BLaER1 treated with 17β-estradiol and CSF1 and Interleukin-3, amounts not matched to agents 10 nM and 100 nM (cell line): ENCODE measurements at regions not wholly inside any gene's neighbourhood (a gene's known extent, or its start where the extent isn't known, plus 50 kb on each side); places are given as distances from the start of the nearest gene placed in this dataset.

Experiments used
- H3K27ac ChIP-seq, 11 experiments: shearing (Covaris generic); formaldehyde crosslinking; 2 replicates each; pipeline ENCODE4 v1.8.1; 2022
- H3K27me3 ChIP-seq, 11 experiments: shearing (Covaris generic); formaldehyde crosslinking; 2 replicates each; pipeline ENCODE4 v1.8.1; 2022
- H3K36me3 ChIP-seq, 11 experiments: shearing (Covaris generic); formaldehyde crosslinking; 2 replicates each; pipeline ENCODE4 v1.8.1; 2022
- H3K4me1 ChIP-seq, 10 experiments: shearing (Covaris generic); formaldehyde crosslinking; 2 replicates each; pipeline ENCODE4 v1.8.1; 2022
- H3K4me2 ChIP-seq, 11 experiments: shearing (Covaris generic); formaldehyde crosslinking; 2 replicates each; pipeline ENCODE4 v1.8.1; 2022
- H3K4me3 ChIP-seq, 10 experiments: shearing (Covaris generic); formaldehyde crosslinking; 2 replicates each; pipeline ENCODE4 v1.8.1; 2022
- H3K9ac ChIP-seq, 11 experiments: shearing (Covaris generic); formaldehyde crosslinking; 2 replicates each; pipeline ENCODE4 v1.8.1; 2022
- H3K9me3 ChIP-seq, 11 experiments: shearing (Covaris generic); formaldehyde crosslinking; replicated peaks in 1 of 11; 2 replicates each; pipeline ENCODE4 v1.8.1; 2022
- H4K20me1 ChIP-seq, 11 experiments: shearing (Covaris generic); formaldehyde crosslinking; 2 replicates each; pipeline ENCODE4 v1.8.1; 2022
- Cebpa-rat ChIP-seq, 11 experiments: shearing (Covaris generic); IDR thresholded peaks; 2 replicates each; pipeline ENCODE4 v1.8.1; 2022

GRCh38 chr13:74218291-74218690, 84.1 kb upstream of the KLF12 start:
- Histone ChIP-seq H3K4me2 (no peak overlapping the region), H3K4me3 (no peak overlapping the region), H3K27ac (no peak overlapping the region), H3K9ac (no peak overlapping the region), H4K20me1 (no peaks in the 10 kb centered on the region), H3K4me1 (no peaks in the 10 kb centered on the region), H3K9me3 (no peaks in the 10 kb centered on the region), H3K36me3 (no peaks in the 10 kb centered on the region), H3K27me3 (no peaks in the 10 kb centered on the region)
- no peak for TF ChIP-seq Cebpa-rat (IDR thresholded peaks at IDR 0.05)

GRCh38 chr13:74217811-74218210, 83.6 kb upstream of the KLF12 start:
- Histone ChIP-seq H3K4me1 (no peaks in the 10 kb centered on the region), H3K36me3 (no peaks in the 10 kb centered on the region), H3K27me3 (no peaks in the 10 kb centered on the region), H3K9ac (no peak overlapping the region), H3K9me3 (no peaks in the 10 kb centered on the region), H3K27ac (no peak overlapping the region), H3K4me2 (no peak overlapping the region), H3K4me3 (no peak overlapping the region), H4K20me1 (no peaks in the 10 kb centered on the region)
- TF ChIP-seq Cebpa-rat (IDR thresholded peaks at IDR 0.05) = no peak

GRCh38 chr13:74215420-74215819, 81.2 kb upstream of the KLF12 start:
- Histone ChIP-seq H3K9ac (no peak overlapping the region), H3K4me1 (no peaks in the 10 kb centered on the region), H4K20me1 (no peaks in the 10 kb centered on the region), H3K4me3 (no peak overlapping the region), H3K27me3 (no peaks in the 10 kb centered on the region), H3K36me3 (no peaks in the 10 kb centered on the region), H3K27ac (no peak overlapping the region), H3K4me2 (no peak overlapping the region), H3K9me3 (no peaks in the 10 kb centered on the region)
- no peak for TF ChIP-seq Cebpa-rat (IDR thresholded peaks at IDR 0.05)

GRCh38 chr13:74214321-74214720, 80.1 kb upstream of the KLF12 start:
- no peaks in the 10 kb centered on the region for H3K9me3 ChIP-seq
- H3K27ac ChIP-seq = no peak overlapping the region
- no peak overlapping the region for H3K4me3 ChIP-seq
- no peak overlapping the region for H3K9ac ChIP-seq
- no peaks in the 10 kb centered on the region for H3K27me3 ChIP-seq
- no peak for TF ChIP-seq Cebpa-rat (IDR thresholded peaks at IDR 0.05)
- no peaks in the 10 kb centered on the region for H3K36me3 ChIP-seq
- no peaks in the 10 kb centered on the region for H3K4me1 ChIP-seq
- H3K4me2 ChIP-seq = no peak overlapping the region
- H4K20me1 ChIP-seq = no peaks in the 10 kb centered on the region

GRCh38 chr13:74210693-74211393, 76.6 kb upstream of the KLF12 start:
- H3K4me1 ChIP-seq = no peaks in the 10 kb centered on the region
- H3K27me3 ChIP-seq = no peaks in the 10 kb centered on the region
- no peaks in the 10 kb centered on the region for H3K9me3 ChIP-seq
- H3K4me3 ChIP-seq = no peak overlapping the region
- no peaks in the 10 kb centered on the region for H4K20me1 ChIP-seq
- no peak for TF ChIP-seq Cebpa-rat (IDR thresholded peaks at IDR 0.05)
- no peak overlapping the region for H3K27ac ChIP-seq
- no peaks in the 10 kb centered on the region for H3K36me3 ChIP-seq
- peak overlapping the region in 2 of 11 experiments; percentile 7 to 14; a peak in 1 of 22 replicates for H3K4me2 ChIP-seq
- no peak overlapping the region for H3K9ac ChIP-seq

GRCh38 chr13:74206855-74207254, 72.7 kb upstream of the KLF12 start:
- H3K36me3 ChIP-seq = no peaks in the 10 kb centered on the region
- TF ChIP-seq Cebpa-rat (IDR thresholded peaks at IDR 0.05) = no peak
- no peak overlapping the region for H3K27ac ChIP-seq
- H4K20me1 ChIP-seq = no peaks in the 10 kb centered on the region
- H3K4me1 ChIP-seq = no peaks in the 10 kb centered on the region
- no peak overlapping the region for H3K4me3 ChIP-seq
- H3K9ac ChIP-seq = no peak overlapping the region
- H3K4me2 ChIP-seq = no peak overlapping the region
- no peaks in the 10 kb centered on the region for H3K9me3 ChIP-seq
- H3K27me3 ChIP-seq = no peaks in the 10 kb centered on the region

GRCh38 chr13:74206061-74206561, 71.9 kb upstream of the KLF12 start:
- no peak overlapping the region for H3K9ac ChIP-seq
- H4K20me1 ChIP-seq = no peaks in the 10 kb centered on the region
- no peak overlapping the region for H3K4me3 ChIP-seq
- H3K4me1 ChIP-seq = no peaks in the 10 kb centered on the region
- no peak overlapping the region for H3K4me2 ChIP-seq
- no peaks in the 10 kb centered on the region for H3K9me3 ChIP-seq
- H3K27ac ChIP-seq = no peak overlapping the region
- no peaks in the 10 kb centered on the region for H3K27me3 ChIP-seq
- no peak for TF ChIP-seq Cebpa-rat (IDR thresholded peaks at IDR 0.05)
- H3K36me3 ChIP-seq = no peaks in the 10 kb centered on the region

- Histone ChIP-seq H4K20me1 (no peaks in the 10 kb centered on the region), H3K9ac (no peak overlapping the region), H3K27ac (no peak overlapping the region), H3K9me3 (no peaks in the 10 kb centered on the region), H3K4me3 (no peak overlapping the region), H3K27me3 (no peaks in the 10 kb centered on the region), H3K4me2 (no peak overlapping the region), H3K36me3 (no peaks in the 10 kb centered on the region), H3K4me1 (no peaks in the 10 kb centered on the region)
- no peak for TF ChIP-seq Cebpa-rat (IDR thresholded peaks at IDR 0.05)
Measured at GRCh38 chr13:74205313-74205690, 71.1 kb upstream of the KLF12 start.

- no peaks in the 10 kb centered on the region for H3K9me3 ChIP-seq
- no peaks in the 10 kb centered on the region for H3K36me3 ChIP-seq
- H3K4me1 ChIP-seq = no peaks in the 10 kb centered on the region
- TF ChIP-seq Cebpa-rat (IDR thresholded peaks at IDR 0.05) = no peak
- no peak overlapping the region for H3K4me3 ChIP-seq
- H3K9ac ChIP-seq = no peak overlapping the region
- no peaks in the 10 kb centered on the region for H4K20me1 ChIP-seq
- H3K27ac ChIP-seq = no peak overlapping the region
- no peaks in the 10 kb centered on the region for H3K27me3 ChIP-seq
- no peak overlapping the region for H3K4me2 ChIP-seq
Measured at GRCh38 chr13:74204602-74205312, 70.6 kb upstream of the KLF12 start.

- Histone ChIP-seq H3K9me3 (no peaks in the 10 kb centered on the region), H3K4me3 (no peak overlapping the region), H3K9ac (no peak overlapping the region), H3K4me2 (no peak overlapping the region), H3K4me1 (no peaks in the 10 kb centered on the region), H3K27ac (no peak overlapping the region), H4K20me1 (no peaks in the 10 kb centered on the region), H3K27me3 (no peaks in the 10 kb centered on the region), H3K36me3 (no peaks in the 10 kb centered on the region)
- no peak for TF ChIP-seq Cebpa-rat (IDR thresholded peaks at IDR 0.05)
Measured at GRCh38 chr13:74203576-74203975, 69.4 kb upstream of the KLF12 start.
